OCI-LY7 (cell line): ENCODE measurements at regions not wholly inside any gene's neighbourhood (a gene's known extent, or its start where the extent isn't known, plus 50 kb on each side); places are given as distances from the start of the nearest gene placed in this dataset.

Source experiments
- BruUV-seq: library from RNA; stranded (reverse); fragments of 400-500 nt; replicated peaks from 2 replicates; lab custom pipeline; 2021; lab: Mats Ljungman, UMichigan
- CTCF ChIA-PET: fragments of 300-600 bp; sonication (Branson Sonifier 250); formaldehyde crosslinking; loops from one replicate; lab custom pipeline; 2022; ENCODE audit warnings: antibody characterized with exemption; ENCODE audit not compliant: unreplicated experiment; lab: Charles Lee
- POLR2A ChIA-PET: fragments of 300-600 bp; sonication (Branson Sonifier 250); formaldehyde crosslinking; loops from one replicate; lab custom pipeline; 2022; ENCODE audit warnings: antibody characterized with exemption; lab: Charles Lee
- DNase-seq: peaks from one replicate; pipeline ENCODE4 v3.0.0-alpha.2; 2015; ENCODE audit warnings: low spot score
- H2AFZ ChIP-seq: fragments of 200-600 bp; sonication (generic), shearing (Covaris generic); 2 replicates; pipeline ENCODE4 v1.6.1; 2014; ENCODE audit warnings: mild to moderate bottlenecking, antibody characterized with exemption, low read length, moderate library complexity
- H3K27ac ChIP-seq: fragments of 200-600 bp; sonication (generic); 2 replicates; pipeline ENCODE4 v1.5.1; 2014; ENCODE audit warnings: mixed run types, low read depth, mild to moderate bottlenecking, moderate library complexity, low read length, inconsistent platforms; ENCODE audit not compliant: poor library complexity, severe bottlenecking
- H3K36me3 ChIP-seq: fragments of 200-600 bp; sonication (generic); 2 replicates; pipeline ENCODE4 v1.6.1; 2014; ENCODE audit warnings: mild to moderate bottlenecking, antibody characterized with exemption, low read length, moderate library complexity, mixed read lengths; ENCODE audit not compliant: insufficient read depth
- H3K4me1 ChIP-seq: fragments of 200-600 bp; sonication (generic); 2 replicates; pipeline ENCODE4 v1.5.1; 2014; ENCODE audit warnings: mild to moderate bottlenecking, low read length; ENCODE audit not compliant: insufficient read depth, poor library complexity, severe bottlenecking
- H3K4me2 ChIP-seq: fragments of 200-600 bp; sonication (generic); 2 replicates; pipeline ENCODE4 v1.6.1; 2014; ENCODE audit warnings: mild to moderate bottlenecking, low read length
- H3K4me3 ChIP-seq: fragments of 200-600 bp; sonication (generic); 2 replicates; pipeline ENCODE4 v1.5.1; 2014; ENCODE audit warnings: mild to moderate bottlenecking, low read depth, low read length; ENCODE audit not compliant: poor library complexity, severe bottlenecking
- H3K79me2 ChIP-seq: fragments of 200-600 bp; sonication (generic); 2 replicates; pipeline ENCODE4 v1.6.1; 2016; ENCODE audit warnings: low read depth, mild to moderate bottlenecking, low read length, moderate library complexity, mixed read lengths; ENCODE audit not compliant: insufficient read depth
- H3K9me2 ChIP-seq: fragments of 200-600 bp; sonication (generic); 2 replicates; pipeline ENCODE4 v1.6.1; 2016; ENCODE audit warnings: mild to moderate bottlenecking, low read length, mixed read lengths; ENCODE audit not compliant: insufficient read depth
- H3K9me3 ChIP-seq: fragments of 200-600 bp; sonication (generic); 2 replicates; pipeline ENCODE4 v1.6.1; 2014; ENCODE audit warnings: mild to moderate bottlenecking, mixed run types, low read length, mixed read lengths
- H4K20me1 ChIP-seq: fragments of 200-600 bp; sonication (generic); 2 replicates; pipeline ENCODE4 v1.6.1; 2014; ENCODE audit warnings: mild to moderate bottlenecking, antibody characterized with exemption, low read length, moderate library complexity, mixed read lengths; ENCODE audit not compliant: insufficient read depth
- EZH2phosphoT487 ChIP-seq: fragments of 200-600 bp; sonication (generic); IDR thresholded peaks from 2 replicates; pipeline ENCODE4 v1.6.1; 2018; ENCODE audit warnings: low read depth, borderline replicate concordance, mild to moderate bottlenecking, mixed run types, antibody characterized with exemption, low read length, moderate library complexity, mixed read lengths
- intact Hi-C: fragments of 100-400 bp; cut with micrococcal nuclease; formaldehyde crosslinking; loops from one replicate; pipeline ENCODE4 v1.10.0; 2022; ENCODE audit not compliant: unreplicated experiment
- TF ChIP-seq, protein P1 (sequence below): fragments of 200-600 bp; sonication (generic); conservative IDR thresholded peaks from 2 replicates; pipeline ENCODE4 v1.5.1; 2014; ENCODE audit warnings: mild to moderate bottlenecking, antibody characterized with exemption, low read length, moderate library complexity, mixed read lengths

DNA sequence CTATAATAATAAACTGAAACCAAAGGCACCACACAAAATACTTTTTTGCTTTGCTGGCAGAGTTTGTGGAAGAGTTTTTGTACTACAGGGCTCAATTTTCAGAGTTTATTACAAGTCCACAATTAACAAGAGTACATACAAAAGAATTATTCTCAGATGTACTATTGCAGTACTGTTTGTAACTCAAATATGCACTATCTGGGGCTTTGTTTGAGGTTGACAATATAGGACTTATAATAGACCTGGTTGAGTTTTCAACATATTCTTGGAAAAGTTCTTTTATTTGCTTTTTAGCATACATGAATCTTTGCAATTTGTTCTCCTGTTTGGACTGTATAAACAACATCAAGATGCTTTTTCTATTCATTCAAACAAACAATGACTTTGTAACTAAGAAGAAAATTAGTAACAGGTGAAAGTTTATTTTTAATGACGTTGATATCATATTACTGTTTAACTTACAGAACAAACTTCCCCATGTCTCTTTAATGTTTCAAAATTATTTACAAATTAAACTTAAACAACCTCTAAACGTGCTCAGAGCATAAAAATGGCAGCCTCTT is 407.4 kb upstream of the PRICKLE1 start:
- BruUV-seq = no TSS peak
- no peaks in the 10 kb centered on the region for H3K79me2 ChIP-seq
- H3K9me3 ChIP-seq = no peaks in the 10 kb centered on the region
- ChIA-PET POLR2A (no interaction called here), CTCF (no interaction called here)
- H3K27ac ChIP-seq = no peak overlapping the region
- TF ChIP-seq, protein P1, sequence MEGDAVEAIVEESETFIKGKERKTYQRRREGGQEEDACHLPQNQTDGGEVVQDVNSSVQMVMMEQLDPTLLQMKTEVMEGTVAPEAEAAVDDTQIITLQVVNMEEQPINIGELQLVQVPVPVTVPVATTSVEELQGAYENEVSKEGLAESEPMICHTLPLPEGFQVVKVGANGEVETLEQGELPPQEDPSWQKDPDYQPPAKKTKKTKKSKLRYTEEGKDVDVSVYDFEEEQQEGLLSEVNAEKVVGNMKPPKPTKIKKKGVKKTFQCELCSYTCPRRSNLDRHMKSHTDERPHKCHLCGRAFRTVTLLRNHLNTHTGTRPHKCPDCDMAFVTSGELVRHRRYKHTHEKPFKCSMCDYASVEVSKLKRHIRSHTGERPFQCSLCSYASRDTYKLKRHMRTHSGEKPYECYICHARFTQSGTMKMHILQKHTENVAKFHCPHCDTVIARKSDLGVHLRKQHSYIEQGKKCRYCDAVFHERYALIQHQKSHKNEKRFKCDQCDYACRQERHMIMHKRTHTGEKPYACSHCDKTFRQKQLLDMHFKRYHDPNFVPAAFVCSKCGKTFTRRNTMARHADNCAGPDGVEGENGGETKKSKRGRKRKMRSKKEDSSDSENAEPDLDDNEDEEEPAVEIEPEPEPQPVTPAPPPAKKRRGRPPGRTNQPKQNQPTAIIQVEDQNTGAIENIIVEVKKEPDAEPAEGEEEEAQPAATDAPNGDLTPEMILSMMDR = no peak
- no peak for TF ChIP-seq EZH2phosphoT487
- H3K4me2 ChIP-seq = no peak overlapping the region
- no peaks in the 10 kb centered on the region for H3K4me1 ChIP-seq
- H2AFZ ChIP-seq = no peak overlapping the region
- H3K36me3 ChIP-seq = no peaks in the 10 kb centered on the region
- intact Hi-C loops = no loop called here
- no peak overlapping the region for H3K4me3 ChIP-seq
- DNase-seq = no peak
- H3K9me2 ChIP-seq = no peaks in the 10 kb centered on the region
- H4K20me1 ChIP-seq = no peaks in the 10 kb centered on the region

DNA sequence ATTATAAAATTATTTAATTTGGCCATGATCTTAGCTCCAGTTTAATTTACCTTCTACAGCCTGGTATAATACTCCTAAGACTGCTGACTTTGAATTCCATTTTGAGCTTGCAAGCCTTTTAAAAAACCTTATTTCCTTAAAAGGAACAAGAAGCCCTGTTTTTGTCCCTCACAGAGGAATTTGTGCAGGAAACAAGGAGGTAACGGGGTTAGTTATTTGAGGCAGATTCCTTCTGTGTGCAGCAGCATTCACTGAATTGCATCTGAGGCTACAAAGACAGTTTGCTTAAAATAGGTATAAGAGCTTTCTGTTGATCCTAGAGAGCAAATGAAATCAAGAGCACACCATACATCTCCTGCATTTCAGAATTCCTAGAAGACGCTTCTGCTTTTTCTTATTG is 403.3 kb upstream of the PRICKLE1 start:
- H2AFZ ChIP-seq = no peak overlapping the region
- H3K36me3 ChIP-seq = no peaks in the 10 kb centered on the region
- H3K27ac ChIP-seq = no peak overlapping the region
- H4K20me1 ChIP-seq = no peaks in the 10 kb centered on the region
- DNase-seq = no peak
- H3K9me3 ChIP-seq = no peaks in the 10 kb centered on the region
- no peaks in the 10 kb centered on the region for H3K4me1 ChIP-seq
- BruUV-seq = no TSS peak
- intact Hi-C loops = no loop called here
- H3K9me2 ChIP-seq = no peaks in the 10 kb centered on the region
- no peak for TF ChIP-seq EZH2phosphoT487
- TF ChIP-seq, protein P1 = no peak
- POLR2A ChIA-PET = interaction anchor here (0.5 to 0.7 kb wide), 3 partner anchors 122 to 282 kb away, joined by 3 to 6 read pairs (median 3); no protein-coding TSS in a partner anchor
- CTCF ChIA-PET = no interaction called here
- H3K4me2 ChIP-seq = no peak overlapping the region
- H3K79me2 ChIP-seq = no peaks in the 10 kb centered on the region
- no peak overlapping the region for H3K4me3 ChIP-seq

DNA sequence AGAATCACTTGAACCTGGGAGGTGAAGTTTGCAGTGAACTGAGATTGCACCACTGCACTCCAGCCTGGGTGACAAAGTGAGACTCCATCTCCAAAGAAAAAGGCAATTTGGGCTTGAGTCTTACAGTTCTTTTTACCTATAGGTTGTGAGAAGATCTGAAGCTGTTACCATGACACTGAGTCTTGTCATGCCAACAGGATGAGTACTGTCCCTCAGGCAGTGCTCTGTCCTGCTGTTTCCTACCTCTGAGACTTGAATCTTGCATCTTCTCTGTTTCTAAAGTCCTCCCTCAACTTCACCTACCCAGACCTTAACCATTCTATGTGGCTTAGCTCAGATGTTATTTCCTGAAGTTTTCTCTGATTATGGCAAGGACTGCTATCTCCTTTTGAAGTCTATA is 400.8 kb upstream of the PRICKLE1 start:
- CTCF ChIA-PET = no interaction called here
- Histone ChIP-seq H3K4me2 (no peak overlapping the region), H3K9me2 (no peaks in the 10 kb centered on the region), H2AFZ (no peak overlapping the region), H3K9me3 (no peaks in the 10 kb centered on the region), H3K36me3 (no peaks in the 10 kb centered on the region), H3K4me3 (no peak overlapping the region), H3K27ac (no peak overlapping the region), H4K20me1 (no peaks in the 10 kb centered on the region), H3K4me1 (no peaks in the 10 kb centered on the region), H3K79me2 (no peaks in the 10 kb centered on the region)
- intact Hi-C loops = no loop called here
- no TSS peak for BruUV-seq
- no peak for TF ChIP-seq EZH2phosphoT487
- TF ChIP-seq, protein P1 = no peak
- DNase-seq = no peak
- POLR2A ChIA-PET = no interaction called here
